T-helper 2 cell (primary cell): ENCODE measurements at regions not wholly inside any gene's neighbourhood (a gene's known extent, or its start where the extent isn't known, plus 50 kb on each side); places are given as distances from the start of the nearest gene placed in this dataset.
"Not testable (repeated sequence)": the region's sequence is repeated elsewhere in the genome, so short reads cannot be mapped to it uniquely, and the experiment has no call there.

Source experiments
- DNase-seq, 5 experiments: peaks; one replicate each; pipeline versions ENCODE4 v3.0.0 to v3.0.0-alpha.2; 2012 to 2022

DNA sequence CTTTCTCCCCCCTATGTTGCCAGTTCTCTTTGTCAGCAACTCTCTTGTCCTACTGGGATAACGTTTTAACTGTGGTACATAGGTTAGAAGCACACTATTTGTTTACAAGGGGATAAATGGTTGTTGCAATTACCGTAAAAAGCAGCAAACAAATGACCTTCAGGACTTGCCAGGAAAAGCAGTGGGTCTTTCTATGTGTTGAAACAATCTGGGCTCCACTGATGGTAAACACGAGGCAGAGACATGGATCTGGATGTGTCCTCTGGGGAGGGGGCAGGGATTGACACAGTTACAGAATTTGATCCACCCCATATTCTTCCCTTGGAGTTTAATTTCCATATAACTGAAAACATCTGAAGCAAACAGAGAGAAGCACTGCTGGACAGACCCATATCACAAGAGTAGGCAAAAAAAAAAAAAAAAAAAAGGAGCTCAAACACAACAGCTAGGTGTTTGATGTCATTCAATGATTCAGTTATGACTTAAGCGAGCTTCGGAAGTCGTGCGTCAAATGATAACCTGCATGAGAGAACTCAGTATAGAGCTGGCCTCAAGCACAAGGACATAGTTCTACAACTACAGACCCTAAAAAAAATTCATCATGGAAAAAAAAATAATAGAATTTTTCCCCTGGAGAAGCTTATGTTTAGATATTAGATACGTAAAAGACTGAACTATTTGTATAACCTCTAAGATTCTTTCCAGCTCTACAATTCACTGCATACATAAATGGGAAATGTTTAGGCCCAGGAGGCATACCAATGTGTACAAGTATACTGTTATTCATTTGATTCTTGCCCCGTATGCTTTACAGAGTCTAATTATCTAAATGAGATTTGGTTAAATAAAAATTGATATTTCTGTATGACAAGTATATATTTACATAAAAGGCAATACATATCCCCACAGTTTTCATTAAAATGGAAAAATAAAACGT, 127.7 kb downstream of the ALDH8A1 start:
- no peak for DNase-seq

DNA sequence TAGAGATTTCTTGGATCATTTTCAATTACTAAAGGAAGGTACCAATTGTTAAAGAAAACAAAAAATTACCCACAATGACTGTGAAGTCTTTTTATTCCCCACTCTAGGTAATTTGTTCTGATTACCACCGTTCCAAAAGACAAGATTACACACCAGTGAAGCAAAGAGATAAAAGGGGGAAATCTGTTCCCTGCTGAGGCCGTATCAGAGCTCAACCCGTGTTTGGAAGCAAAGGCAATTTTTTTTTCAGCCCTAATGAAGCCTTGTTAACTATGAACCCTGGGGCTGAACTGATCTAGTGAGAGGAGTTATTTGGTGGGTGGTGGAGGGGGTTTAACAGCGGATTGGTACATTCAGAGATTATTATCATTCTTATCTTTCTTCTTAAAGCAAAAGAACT, 128.5 kb downstream of the ALDH8A1 start:
- no peak for DNase-seq

DNA sequence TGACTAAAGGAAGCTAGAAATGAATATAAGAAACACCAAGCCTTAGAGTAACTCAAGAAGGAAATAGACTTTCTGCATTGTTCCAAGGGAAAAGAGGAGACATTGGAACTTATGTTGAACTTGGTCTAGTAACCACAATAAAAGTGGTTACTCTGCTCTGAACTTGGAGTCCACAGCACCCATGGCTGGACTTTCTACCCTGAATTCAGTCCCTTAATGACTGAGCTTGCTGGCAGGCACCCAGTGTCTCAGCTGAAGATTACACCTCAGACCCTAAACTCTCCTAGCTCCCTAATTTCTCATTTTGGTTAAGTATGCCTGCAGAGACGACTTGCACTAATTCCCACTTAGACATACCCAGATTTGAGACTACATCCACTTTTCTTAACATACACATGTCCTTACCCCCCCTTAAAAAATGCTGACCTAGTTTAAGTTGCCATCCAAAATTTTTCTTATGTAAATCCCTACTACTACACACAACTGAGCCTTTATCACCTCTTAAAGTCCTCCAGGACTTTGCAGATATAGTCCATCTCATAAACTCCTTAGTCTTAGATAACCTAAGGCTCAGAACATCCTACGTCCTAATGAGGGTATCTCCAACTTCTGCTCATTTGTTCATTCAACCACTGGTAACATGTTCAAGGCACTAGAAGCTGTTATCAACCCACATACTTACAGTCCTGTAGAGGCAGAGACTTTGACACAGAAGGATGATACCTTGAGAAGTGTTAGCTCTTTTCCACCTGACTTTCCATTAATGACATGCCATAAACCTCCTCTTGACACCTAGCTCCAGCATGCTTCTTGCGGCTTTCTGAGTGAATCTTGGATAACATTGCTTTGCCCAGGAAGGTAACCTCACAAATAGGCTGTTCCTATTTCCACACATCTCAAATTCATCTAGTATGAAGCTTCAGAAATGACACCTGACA, 129.8 kb downstream of the ALDH8A1 start:
- no peak for DNase-seq

DNA sequence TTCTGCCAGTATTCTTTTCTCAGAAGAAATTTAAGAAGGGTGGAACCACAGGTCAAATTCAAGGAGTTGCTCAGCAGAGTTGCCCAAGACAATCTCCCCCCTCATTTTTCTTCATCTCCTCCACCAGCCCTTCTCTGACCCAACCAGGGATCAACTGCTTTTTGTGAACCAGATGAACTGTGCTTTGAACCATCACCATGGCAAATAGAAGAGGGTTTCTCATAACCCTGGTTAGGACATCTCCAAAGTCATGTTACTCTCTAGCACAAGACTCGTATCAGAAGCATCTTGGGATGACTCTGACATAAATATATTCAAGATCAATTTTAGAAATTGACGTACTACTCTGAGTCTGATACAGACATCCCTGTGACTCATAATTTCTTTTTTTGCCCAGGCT, 130.7 kb downstream of the ALDH8A1 start:
- no peak for DNase-seq

DNA sequence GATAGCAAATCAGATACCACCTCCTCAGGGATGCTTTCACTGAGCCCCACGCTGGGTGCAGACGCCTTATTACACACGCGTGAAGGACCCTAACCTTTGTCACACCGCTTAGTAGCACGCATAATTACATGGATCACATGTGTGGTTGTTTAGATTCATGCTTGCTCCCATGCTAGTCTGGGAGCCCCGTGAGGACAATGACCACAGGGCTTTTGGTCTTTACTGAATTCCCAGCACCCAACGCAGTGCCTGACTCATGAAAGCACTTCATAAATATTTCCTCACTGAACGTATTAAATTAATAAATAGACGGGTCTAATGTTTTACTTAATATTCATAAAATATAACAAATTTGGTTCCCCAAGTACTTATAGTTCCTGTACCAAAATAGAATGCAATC, 132.5 kb downstream of the ALDH8A1 start:
- DNase-seq = no peak

DNA sequence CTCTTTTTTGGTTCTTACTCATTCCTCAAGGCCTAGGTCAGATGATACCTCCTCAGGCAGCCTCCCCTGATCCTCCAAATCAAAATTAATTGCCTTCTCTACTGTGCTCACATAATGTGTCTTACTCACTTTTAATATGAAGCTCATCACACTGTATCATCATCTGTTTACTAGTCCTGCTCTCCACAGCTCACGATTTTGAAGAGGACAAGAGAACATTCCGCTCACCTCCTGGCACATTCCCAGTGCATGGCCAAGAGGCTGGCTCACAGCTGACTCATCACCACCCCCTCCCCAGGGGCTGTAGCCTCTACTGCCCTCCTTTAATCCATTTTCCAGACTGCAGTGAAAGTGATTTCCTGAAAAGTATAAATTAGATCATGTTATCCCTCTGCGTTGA, 133.1 kb downstream of the ALDH8A1 start:
- DNase-seq = no peak

DNA sequence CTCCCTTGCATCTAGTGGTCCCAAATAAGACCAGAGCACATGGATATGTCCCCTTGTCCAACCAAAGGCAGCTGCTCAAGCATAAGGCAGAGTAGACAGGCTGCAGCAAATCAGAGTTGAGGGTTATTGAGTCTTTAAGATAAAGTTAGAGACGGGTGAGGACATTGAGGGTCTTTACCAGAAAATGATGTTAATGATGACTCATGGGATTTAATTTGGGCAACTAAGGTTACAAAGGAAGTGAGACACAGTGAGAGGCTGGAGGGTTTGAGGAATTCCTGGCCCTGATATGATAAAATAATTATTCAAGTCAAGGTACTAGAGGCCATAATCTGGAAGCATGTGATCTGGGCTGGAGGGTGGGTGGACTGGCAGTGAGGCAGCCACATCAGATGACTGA, 133.6 kb downstream of the ALDH8A1 start:
- no peak for DNase-seq

DNA sequence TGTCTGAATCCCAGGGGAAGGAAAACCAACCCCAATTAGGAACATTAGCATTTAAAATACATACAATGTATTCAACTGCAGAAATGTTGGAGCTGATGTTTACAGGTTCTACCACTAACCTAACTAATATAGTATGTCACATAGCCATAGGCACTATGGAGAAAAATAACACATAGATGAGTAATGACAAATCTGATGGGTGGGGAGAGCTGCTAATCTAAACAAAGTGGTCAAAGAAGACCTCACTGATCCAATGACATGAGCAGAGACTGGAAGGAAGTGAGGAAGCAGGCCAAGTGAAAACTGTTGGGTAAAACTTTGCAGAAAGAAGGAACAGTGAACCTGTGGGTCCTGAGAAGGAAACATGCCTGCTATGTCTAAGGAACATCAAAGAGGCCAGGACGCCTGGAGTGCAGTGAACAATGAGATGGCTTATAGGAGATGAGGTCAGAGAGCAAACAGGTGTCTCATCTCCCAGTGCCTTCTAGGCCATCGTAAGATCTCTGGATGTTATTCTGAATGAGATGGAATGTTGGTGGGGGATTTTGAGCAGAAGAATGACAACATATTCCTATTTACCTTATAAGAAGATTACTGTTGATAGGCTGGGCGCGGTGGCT, 135.7 kb downstream of the ALDH8A1 start:
- no peak for DNase-seq

DNA sequence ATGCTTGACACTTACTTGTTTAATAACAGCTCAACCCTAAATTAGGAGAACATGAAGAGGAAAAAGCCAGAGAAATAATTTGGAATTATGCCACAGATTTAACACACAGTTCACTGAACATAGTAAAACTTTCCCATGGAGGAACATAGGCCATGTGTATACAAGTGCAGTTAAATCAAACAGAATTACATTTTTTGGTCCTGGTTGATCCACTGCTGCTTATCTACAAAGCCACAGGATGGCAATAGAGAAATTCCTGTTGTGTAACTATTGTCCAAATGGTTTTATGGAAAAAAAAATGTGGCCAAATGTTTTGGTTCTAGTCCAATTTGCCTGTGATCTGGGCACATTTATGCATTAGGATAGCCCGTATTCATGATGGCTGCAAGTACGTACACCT, 136.8 kb downstream of the ALDH8A1 start:
- no peak for DNase-seq

DNA sequence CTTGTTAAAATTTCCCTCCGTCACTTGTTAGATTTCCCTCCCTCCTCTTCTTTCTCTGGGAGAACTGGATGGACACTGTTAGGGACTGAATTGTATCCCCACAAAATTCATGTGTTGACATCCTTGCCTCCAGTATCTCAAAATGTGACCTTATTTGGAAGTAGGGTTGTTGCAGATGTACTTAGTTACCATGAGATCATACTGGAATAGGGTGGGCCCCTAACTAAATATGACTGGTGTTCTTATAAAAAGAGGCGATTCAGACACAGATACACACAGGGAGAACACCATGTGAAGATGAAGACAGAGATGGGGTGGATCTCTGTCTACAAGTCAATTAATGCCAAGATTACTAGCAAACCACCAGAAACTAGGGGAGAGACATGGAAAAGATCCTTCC, 139.5 kb downstream of the ALDH8A1 start:
- DNase-seq = no peak

DNA sequence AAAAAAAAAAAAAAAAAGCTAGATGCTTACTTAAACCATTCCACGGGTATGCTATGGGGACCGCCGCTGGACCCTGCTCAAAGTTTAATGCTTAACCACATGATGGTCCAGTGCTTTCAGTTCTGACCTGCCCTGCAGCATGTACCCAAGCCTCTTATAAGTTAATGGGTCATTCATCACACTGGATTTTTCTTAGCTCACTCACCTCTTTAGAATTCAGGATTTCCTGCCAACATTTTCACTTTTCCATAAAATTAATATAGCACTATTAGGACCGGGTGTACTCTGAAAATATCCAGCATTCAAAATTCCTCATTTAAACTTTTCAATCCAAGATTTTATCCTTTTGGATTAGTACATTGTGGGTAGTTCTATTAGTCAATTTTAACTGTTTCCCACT, 140.8 kb downstream of the ALDH8A1 start:
- DNase-seq = no peak

DNA sequence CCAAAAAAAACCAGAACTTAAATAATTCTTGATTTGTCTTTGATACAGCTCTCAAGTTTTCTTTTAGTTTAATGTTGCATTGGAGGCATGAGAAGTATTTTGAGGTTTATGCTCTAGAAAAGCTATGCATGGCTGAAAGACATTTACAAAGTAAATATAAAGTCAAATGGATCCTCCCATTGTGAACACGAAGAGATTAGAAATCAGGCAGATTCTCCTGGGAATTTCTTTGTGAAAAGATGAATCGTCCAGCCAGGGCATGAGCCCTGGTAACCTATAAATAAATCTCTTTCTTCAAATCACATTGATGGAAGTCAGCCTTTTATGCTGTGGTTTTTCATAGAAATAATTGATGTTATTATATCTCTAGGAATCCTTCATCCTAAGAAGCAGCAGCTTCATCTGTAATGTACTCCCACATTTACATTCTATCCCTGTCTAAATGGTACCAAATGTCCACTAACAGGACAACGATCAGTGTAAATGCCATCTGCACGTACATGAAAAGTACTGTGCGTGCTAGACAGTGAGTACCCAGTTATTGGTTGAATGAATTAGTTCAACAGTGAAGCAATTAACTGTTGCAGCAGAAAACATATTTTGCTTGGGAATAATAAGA, 143.6 kb downstream of the ALDH8A1 start:
- no peak for DNase-seq

DNA sequence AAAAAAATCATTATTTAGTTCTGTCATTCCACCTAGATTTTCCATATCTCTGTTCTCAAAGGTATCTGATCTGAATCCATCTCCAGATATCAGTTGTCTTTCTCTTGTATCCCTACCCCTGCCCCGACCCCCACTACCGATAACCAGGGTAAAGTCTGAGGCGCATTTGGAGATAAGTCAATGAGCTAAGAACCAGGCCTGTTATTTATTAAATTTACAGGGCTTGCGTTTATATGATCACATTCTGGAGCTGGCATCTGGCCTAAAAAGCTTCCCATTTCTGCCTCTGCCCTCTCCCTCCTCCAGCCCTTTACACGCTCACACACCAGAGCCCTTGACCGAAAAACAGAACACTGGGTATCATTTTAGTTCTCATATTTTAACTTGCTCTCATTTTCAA, 144.7 kb downstream of the ALDH8A1 start:
- no peak for DNase-seq

DNA sequence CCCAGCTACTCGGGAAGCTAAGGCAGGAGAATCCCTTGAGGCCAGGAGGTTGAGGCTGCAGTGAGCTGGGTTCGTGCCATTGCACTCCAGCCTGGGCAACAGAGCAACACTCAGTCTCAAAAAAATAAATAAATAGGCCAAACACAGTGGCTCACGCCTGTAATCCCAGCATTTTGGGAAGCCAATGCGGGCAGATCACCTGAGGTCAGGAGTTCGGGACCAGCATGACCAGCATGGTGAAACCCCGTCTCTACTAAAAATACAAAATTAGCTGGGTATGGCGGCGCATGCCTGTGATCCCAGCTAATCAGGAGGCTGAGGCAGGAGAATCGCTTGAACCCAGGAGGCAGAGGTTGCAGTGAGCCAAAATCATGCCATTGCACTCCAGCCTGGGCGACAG, 145.6 kb downstream of the ALDH8A1 start:
- not testable (repeated sequence) for DNase-seq

DNA sequence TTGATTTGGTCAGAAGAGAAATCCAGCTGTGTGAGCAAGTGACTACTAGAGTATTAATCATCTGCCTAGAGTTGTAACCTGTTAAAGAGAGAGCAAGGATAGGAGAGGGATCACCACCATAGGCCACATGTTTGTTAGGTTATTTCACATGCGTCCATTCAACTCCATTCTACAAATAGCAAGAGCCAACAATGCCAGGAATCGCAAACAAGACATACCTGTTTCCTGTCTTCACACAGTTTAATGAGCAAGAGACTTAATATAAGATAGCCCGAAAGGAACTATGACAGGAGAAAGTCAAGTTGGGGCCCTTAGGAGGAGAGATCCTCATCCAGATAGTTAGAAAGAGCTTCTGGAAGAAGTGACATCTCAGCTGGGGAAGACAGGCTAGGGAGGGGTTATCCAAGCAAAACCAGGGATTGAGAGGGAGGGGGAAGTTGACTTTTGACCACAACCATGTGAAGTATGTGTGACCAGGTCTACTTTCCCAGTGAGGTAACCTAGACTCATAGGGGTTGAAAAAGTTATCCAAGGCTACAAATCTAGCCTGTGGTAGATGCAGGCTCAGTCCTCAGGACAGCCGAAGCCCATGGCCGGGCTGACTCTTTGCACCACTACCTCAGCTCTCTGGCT, 147.4 kb downstream of the ALDH8A1 start:
- no peak for DNase-seq

DNA sequence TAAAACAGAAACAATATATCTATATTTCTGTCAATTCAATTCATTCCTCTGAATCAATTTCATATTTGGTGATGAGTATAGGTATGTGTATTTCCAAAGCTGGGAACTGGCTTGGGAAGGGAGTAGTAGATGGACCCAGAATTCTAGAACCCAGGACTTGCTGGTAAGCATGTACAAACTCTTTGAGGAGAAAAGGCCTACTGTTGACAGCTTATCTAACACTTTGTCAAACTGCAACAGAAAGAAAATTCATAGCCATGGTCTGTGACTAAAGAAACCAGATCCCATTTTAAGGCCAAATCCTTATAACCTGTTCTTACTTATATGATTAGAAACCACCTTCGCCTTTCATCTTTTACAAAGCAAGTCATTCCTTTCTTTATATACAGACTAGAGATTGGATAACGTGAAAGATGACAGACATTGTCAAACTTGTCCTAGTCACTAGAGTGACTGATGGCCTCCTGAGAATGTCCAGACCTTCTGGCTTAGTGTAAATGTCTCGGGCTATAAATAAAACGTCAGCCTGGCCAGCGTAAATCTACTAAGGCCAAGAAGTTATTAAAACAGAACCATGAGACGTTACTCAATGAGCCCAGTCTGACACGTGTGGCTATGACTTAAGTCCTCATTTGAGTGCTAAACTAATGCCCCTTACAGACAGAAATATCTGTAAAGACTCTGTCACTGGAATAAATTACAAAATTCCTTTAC, 152.3 kb downstream of the ALDH8A1 start:
- no peak for DNase-seq

DNA sequence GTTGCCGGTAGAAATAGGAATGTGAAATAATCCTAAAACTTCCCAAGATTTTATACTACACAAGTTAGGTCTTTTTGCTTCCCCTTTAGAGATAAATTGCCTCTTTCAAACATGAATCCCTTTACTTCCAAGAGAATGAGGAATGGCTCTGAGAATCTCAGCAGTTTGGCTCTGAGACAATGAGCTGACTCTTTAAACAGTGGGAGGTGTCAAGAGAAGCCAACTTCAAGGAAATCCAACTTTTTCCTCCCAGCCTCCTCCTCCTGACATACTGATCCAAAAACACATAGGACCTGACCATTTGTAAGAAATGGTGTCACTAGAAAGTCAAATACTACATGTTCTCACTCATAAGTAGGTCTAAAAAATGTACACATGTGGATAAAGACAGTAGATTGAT, 154.2 kb downstream of the ALDH8A1 start:
- DNase-seq = no peak

DNA sequence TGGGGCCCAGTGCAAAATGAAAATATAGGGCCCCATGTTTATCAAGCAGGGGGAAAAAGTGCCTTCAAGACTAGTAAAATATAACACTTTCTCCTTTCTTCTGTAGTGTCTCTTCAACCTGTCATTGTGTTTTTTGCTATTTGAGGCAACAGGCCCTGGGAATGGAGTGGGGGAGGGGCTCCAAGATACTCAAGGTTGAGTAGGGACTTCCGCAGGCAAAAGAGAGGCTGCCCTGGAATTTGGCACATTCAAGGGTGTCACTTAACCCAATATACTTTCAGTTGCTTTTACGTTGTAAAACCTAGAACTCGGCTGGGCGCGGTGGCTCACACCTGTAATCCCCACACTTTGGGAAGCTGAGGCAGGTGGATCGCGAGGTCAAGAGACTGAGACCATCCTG, 154.9 kb downstream of the ALDH8A1 start:
- DNase-seq = no peak

DNA sequence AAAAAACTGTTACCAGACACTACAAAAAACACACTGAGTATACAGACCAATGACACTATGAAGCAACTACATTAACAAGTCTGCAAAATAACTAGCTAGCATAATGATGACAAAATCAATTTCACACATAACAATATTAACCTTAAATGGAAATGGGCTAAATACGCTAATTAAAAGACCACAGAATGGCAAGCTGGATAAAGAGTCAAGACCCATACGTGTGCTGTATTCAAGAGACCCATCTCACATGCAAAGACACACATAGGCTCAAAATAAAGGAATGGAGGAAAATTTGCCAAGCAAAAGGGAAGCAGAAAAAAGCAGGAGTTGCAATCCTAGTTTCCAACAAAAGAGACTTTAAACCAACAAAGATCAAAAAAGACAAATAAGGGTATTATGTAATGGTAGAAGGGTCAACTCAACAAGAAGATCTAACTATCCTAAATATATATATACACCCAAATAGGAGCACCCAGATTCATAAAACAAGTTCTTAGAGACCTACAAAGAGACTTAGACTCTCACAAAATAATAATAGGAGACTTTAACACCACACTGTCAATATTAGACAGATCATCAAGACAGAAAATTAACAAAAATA, 158.6 kb downstream of the ALDH8A1 start:
- DNase-seq = not testable (repeated sequence)

DNA sequence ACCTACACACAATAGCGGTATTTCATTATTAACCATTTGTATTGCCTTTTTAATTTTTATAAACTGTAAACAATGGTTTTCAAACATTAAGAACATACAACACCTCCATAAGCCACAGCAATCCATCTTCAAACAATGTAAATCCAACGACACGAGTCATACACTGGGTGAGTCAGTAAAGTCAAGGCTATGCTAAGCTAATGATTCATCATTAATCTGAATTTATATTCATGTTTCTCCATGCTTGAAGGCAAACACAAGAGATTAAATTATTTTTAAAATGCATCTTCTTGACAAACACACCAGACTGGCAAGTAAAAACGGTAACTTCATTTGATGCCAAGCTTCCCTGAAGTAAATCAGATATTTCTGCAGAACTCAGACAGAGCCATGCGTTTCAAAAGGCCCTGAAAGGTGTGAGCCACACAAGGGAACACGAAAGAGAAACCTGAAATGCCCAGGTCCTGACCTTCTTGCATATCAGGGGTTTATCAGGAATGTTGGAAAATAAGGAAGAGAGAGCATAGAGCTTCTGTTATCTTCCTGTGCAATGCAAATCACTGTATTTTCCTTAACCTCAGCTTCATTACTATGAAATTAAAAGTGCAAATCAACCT, 162.5 kb downstream of the ALDH8A1 start:
- no peak for DNase-seq

DNA sequence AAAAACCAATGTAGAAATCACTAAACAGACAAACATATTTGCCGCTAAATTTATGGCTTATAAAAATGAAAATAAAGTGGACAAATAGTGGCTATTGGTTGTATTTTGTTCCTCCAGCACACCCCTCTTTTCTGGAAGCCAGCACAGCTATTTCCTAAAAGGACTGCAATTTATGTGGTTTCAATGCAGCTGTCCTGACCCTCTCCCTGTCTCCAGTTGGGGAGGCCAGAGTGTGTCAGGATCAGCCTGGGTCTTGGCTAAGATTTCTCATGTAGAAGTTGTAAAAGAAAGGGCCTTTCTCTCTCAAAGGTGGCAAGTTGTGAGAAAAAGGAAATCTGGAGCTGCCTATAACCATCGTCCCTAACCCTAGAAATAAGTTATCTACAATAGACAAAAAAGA, 165.6 kb downstream of the ALDH8A1 start:
- DNase-seq = no peak
